ENCODE measurements at regions not wholly inside any gene's neighbourhood (a gene's known extent, or its start where the extent isn't known, plus 50 kb on each side); places are given as distances from the start of the nearest gene placed in this dataset.

- H3K27ac Mint-ChIP-seq: no peak overlapping the region
- no peak for ATAC-seq
- peaks cover 4 to 8% of the 10 kb centered on the region in 2 donors for H3K9me3 Mint-ChIP-seq
- H3K36me3 Mint-ChIP-seq: no peaks in the 10 kb centered on the region
- DNase-seq (ENCODE audit: low spot score in 2 of 2): no peak
Measured at GRCh38 chr20:60748086-60748485, 504.0 kb upstream of the CDH4 start.

- Mint-ChIP-seq H3K36me3 (no peaks in the 10 kb centered on the region), H3K27ac (no peak overlapping the region), H3K9me3 (peaks cover 0 to 8% of the 10 kb centered on the region in 2 donors)
- DNase-seq (ENCODE audit: low spot score in 2 of 2) (no peak), ATAC-seq (no peak)
Measured at GRCh38 chr20:60749804-60750602, 502.1 kb upstream of the CDH4 start.

- ATAC-seq: no peak
- H3K9me3 Mint-ChIP-seq: peaks cover 0 to 3% of the 10 kb centered on the region in 2 donors
- no peaks in the 10 kb centered on the region for H3K36me3 Mint-ChIP-seq
- H3K27ac Mint-ChIP-seq: no peak overlapping the region
- DNase-seq (ENCODE audit: low spot score in 2 of 2): no peak
Measured at GRCh38 chr20:60750909-60751308, 501.2 kb upstream of the CDH4 start.

- Mint-ChIP-seq H3K36me3 (no peaks in the 10 kb centered on the region), H3K27ac (no peak overlapping the region), H3K9me3 (no peaks in the 10 kb centered on the region)
- no peak for ATAC-seq
- no peak for DNase-seq (ENCODE audit: low spot score in 2 of 2)
Measured at GRCh38 chr20:60751826-60752225, 500.2 kb upstream of the CDH4 start.

- Mint-ChIP-seq H3K36me3 (no peaks in the 10 kb centered on the region), H3K27ac (no peak overlapping the region), H3K9me3 (no peaks in the 10 kb centered on the region)
- ATAC-seq (no peak), DNase-seq (ENCODE audit: low spot score in 2 of 2) (no peak)
Measured at GRCh38 chr20:60752741-60753420, 499.2 kb upstream of the CDH4 start.

- ATAC-seq: no peak
- Mint-ChIP-seq H3K9me3 (no peaks in the 10 kb centered on the region), H3K27ac (no peak overlapping the region), H3K36me3 (no peaks in the 10 kb centered on the region)
- DNase-seq (ENCODE audit: low spot score in 2 of 2): no peak
Measured at GRCh38 chr20:60754856-60755255, 497.2 kb upstream of the CDH4 start.

GRCh38 chr20:60759651-60760050 is 492.4 kb upstream of the CDH4 start:
- peaks cover 0 to 3% of the 10 kb centered on the region in 2 donors for H3K9me3 Mint-ChIP-seq
- no peak for ATAC-seq
- DNase-seq (ENCODE audit: low spot score in 2 of 2): no peak

GRCh38 chr20:60760256-60761000 is 491.6 kb upstream of the CDH4 start:
- H3K36me3 Mint-ChIP-seq: no peaks in the 10 kb centered on the region
- no peak for DNase-seq (ENCODE audit: low spot score in 2 of 2)
- no peak for ATAC-seq
- H3K27ac Mint-ChIP-seq: no peak overlapping the region
- H3K9me3 Mint-ChIP-seq: peaks cover 0 to 3% of the 10 kb centered on the region in 2 donors

More at GRCh38 chr20:60759651-60760050, 492.4 kb upstream of the CDH4 start:
- no peaks in the 10 kb centered on the region for H3K36me3 Mint-ChIP-seq
- no peak overlapping the region for H3K27ac Mint-ChIP-seq

- H3K36me3 Mint-ChIP-seq: no peaks in the 10 kb centered on the region
Measured at GRCh38 chr20:60761056-60761455, 491.0 kb upstream of the CDH4 start.

GRCh38 chr20:60762386-60762785 is 489.7 kb upstream of the CDH4 start:
- no peaks in the 10 kb centered on the region for H3K36me3 Mint-ChIP-seq
- no peak for ATAC-seq
- H3K27ac Mint-ChIP-seq: no peak overlapping the region
- DNase-seq (ENCODE audit: low spot score in 2 of 2): no peak
- H3K9me3 Mint-ChIP-seq: peaks cover 0 to 3% of the 10 kb centered on the region in 2 donors

More at GRCh38 chr20:60761056-60761455, 491.0 kb upstream of the CDH4 start:
- no peak for DNase-seq (ENCODE audit: low spot score in 2 of 2)
- ATAC-seq: no peak
- Mint-ChIP-seq H3K9me3 (peaks cover 0 to 3% of the 10 kb centered on the region in 2 donors), H3K27ac (no peak overlapping the region)

- H3K9me3 Mint-ChIP-seq: peaks cover 0 to 3% of the 10 kb centered on the region in 2 donors
- DNase-seq (ENCODE audit: low spot score in 2 of 2) (no peak), ATAC-seq (no peak)
- H3K27ac Mint-ChIP-seq: no peak overlapping the region
- H3K36me3 Mint-ChIP-seq: no peaks in the 10 kb centered on the region
Measured at GRCh38 chr20:60764328-60764727, 487.7 kb upstream of the CDH4 start.

- H3K9me3 Mint-ChIP-seq: peaks cover 0 to 6% of the 10 kb centered on the region in 2 donors
- no peak for ATAC-seq
- no peak overlapping the region for H3K27ac Mint-ChIP-seq
- no peak for DNase-seq (ENCODE audit: low spot score in 2 of 2)
- H3K36me3 Mint-ChIP-seq: no peaks in the 10 kb centered on the region
Measured at GRCh38 chr20:60764771-60765170, 487.3 kb upstream of the CDH4 start.

- no peak for DNase-seq (ENCODE audit: low spot score in 2 of 2)
- Mint-ChIP-seq H3K36me3 (no peaks in the 10 kb centered on the region), H3K9me3 (peaks cover 0 to 6% of the 10 kb centered on the region in 2 donors), H3K27ac (no peak overlapping the region)
- no peak for ATAC-seq
Measured at GRCh38 chr20:60765821-60766403, 486.1 kb upstream of the CDH4 start.

GRCh38 chr20:60768216-60768615 is 483.8 kb upstream of the CDH4 start:
- peaks cover 0 to 3% of the 10 kb centered on the region in 2 donors for H3K9me3 Mint-ChIP-seq
- no peak for ATAC-seq
- H3K36me3 Mint-ChIP-seq: no peaks in the 10 kb centered on the region
- no peak for DNase-seq (ENCODE audit: low spot score in 2 of 2)
- no peak overlapping the region for H3K27ac Mint-ChIP-seq

GRCh38 chr20:60780388-60781025 is 471.6 kb upstream of the CDH4 start:
- no peak for ATAC-seq
- DNase-seq (ENCODE audit: low spot score in 2 of 2): no peak
- Mint-ChIP-seq H3K27ac (no peak overlapping the region), H3K9me3 (no peaks in the 10 kb centered on the region), H3K36me3 (no peaks in the 10 kb centered on the region)

- no peaks in the 10 kb centered on the region for H3K9me3 Mint-ChIP-seq
- no peak overlapping the region for H3K27ac Mint-ChIP-seq
- DNase-seq (ENCODE audit: low spot score in 2 of 2) (no peak), ATAC-seq (no peak)
- no peaks in the 10 kb centered on the region for H3K36me3 Mint-ChIP-seq
Measured at GRCh38 chr20:60782959-60783625, 469.0 kb upstream of the CDH4 start.

Measured in activated naive CD4-positive, alpha-beta T cell treated with anti-CD3 and anti-CD28 coated beads, Interleukin-2, amount 50 U/mL, for 72 hours (primary cell).